Stomach (tissue), 4 donors: ENCODE measurements at regions not wholly inside any gene's neighbourhood (a gene's known extent, or its start where the extent isn't known, plus 50 kb on each side); places are given as distances from the start of the nearest gene placed in this dataset.

Experiments used
- POLR2AphosphoS5 ChIP-seq, 3 donors: sonication (generic); formaldehyde crosslinking; IDR thresholded peaks; one replicate each; pipeline ENCODE4 v1.6.1; 2016; ENCODE audit warnings: antibody characterized with exemption in 3 of 3
- TF ChIP-seq, protein P1 (sequence below), 7 experiments: fragments of 450-650 bp in 4 of 7; fragments of 200-600 bp in 3 of 7; sonication (generic) in 3 of 7; IDR thresholded peaks; one replicate each; pipeline ENCODE4 v1.5.1; 2016 to 2019; ENCODE audit warnings: antibody characterized with exemption in 7 of 7, control low read depth in 2 of 7, mild to moderate bottlenecking in 1 of 7

DNA sequence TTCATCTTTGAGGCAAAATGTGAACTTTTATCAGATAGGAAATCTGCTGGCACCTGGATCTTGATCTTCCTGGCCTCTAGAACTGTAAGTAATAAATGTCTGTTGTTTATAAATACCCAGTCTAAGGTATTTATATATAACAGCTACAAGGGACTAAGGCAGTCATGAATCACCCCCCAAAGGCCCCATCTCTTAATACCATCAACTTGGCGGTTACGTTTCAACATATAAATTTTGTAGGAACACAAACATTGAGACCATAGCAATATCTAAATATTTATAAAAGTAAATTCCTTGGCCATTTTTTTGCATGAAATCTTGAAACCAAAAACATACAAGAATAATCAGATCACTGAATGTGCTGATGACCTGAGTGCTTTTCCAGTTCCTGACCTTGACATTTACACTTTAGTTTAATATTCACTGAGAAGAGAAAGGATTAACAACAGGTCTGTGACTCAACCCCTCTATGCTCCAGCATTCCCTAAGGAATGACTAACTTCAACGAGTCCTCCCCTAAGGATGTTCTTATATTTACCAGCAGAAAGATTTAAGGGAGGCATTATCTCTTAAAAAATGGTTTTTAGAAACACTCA lies 1438.5 kb upstream of the CELF2 start:
- no peak for TF ChIP-seq POLR2AphosphoS5 (IDR thresholded peaks at IDR 0.05)
- TF ChIP-seq, protein P1, sequence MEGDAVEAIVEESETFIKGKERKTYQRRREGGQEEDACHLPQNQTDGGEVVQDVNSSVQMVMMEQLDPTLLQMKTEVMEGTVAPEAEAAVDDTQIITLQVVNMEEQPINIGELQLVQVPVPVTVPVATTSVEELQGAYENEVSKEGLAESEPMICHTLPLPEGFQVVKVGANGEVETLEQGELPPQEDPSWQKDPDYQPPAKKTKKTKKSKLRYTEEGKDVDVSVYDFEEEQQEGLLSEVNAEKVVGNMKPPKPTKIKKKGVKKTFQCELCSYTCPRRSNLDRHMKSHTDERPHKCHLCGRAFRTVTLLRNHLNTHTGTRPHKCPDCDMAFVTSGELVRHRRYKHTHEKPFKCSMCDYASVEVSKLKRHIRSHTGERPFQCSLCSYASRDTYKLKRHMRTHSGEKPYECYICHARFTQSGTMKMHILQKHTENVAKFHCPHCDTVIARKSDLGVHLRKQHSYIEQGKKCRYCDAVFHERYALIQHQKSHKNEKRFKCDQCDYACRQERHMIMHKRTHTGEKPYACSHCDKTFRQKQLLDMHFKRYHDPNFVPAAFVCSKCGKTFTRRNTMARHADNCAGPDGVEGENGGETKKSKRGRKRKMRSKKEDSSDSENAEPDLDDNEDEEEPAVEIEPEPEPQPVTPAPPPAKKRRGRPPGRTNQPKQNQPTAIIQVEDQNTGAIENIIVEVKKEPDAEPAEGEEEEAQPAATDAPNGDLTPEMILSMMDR (IDR thresholded peaks at IDR 0.05): no peak
